A673 (cell line): ENCODE measurements at regions not wholly inside any gene's neighbourhood (a gene's known extent, or its start where the extent isn't known, plus 50 kb on each side); places are given as distances from the start of the nearest gene placed in this dataset.

ENCODE experiments used
- BruUV-seq: library from RNA; stranded (reverse); fragments of 400-500 nt; replicated peaks from 2 replicates; lab custom pipeline; 2021; lab: Mats Ljungman, UMichigan
- CTCF ChIA-PET: fragments of 300-600 bp; sonication (Branson Sonifier 250); formaldehyde crosslinking; loops from one replicate; lab custom pipeline; 2022; ENCODE audit warnings: antibody characterized with exemption; lab: Charles Lee
- POLR2A ChIA-PET: fragments of 300-600 bp; sonication (Branson Sonifier 250); formaldehyde crosslinking; loops from one replicate; lab custom pipeline; 2022; ENCODE audit warnings: antibody characterized with exemption; ENCODE audit not compliant: low non-redundant PET; lab: Charles Lee
- DNase-seq: peaks from one replicate; pipeline ENCODE4 v3.0.0-alpha.2; 2015; ENCODE audit warnings: low spot score
- H3K27ac ChIP-seq: fragments of 200-600 bp; sonication (generic); 2 replicates; pipeline ENCODE4 v1.5.1; 2016; ENCODE audit warnings: mixed run types, low read depth, mild to moderate bottlenecking, mixed read lengths, antibody characterized with exemption, low read length; ENCODE audit not compliant: poor library complexity, severe bottlenecking
- H3K27me3 ChIP-seq: fragments of 200-600 bp; sonication (generic); replicated peaks from 2 replicates; pipeline ENCODE4 v1.6.1; 2017; ENCODE audit warnings: mixed run types, low read depth, mild to moderate bottlenecking, mixed read lengths, antibody characterized with exemption, low read length; ENCODE audit not compliant: insufficient read depth, poor library complexity
- H3K36me3 ChIP-seq: fragments of 200-600 bp; sonication (generic); 2 replicates; pipeline ENCODE4 v1.6.1; 2016; ENCODE audit warnings: mixed run types, mild to moderate bottlenecking, mixed read lengths, antibody characterized with exemption, low read length; ENCODE audit not compliant: insufficient read depth, poor library complexity, severe bottlenecking
- H3K4me1 ChIP-seq: fragments of 200-600 bp; sonication (generic); 2 replicates; pipeline ENCODE4 v1.6.1; 2017; ENCODE audit warnings: mixed run types, mild to moderate bottlenecking, mixed read lengths, antibody characterized with exemption, low read length; ENCODE audit not compliant: insufficient read depth, poor library complexity, severe bottlenecking
- H3K4me3 ChIP-seq: fragments of 200-600 bp; sonication (generic); 2 replicates; pipeline ENCODE4 v1.5.1; 2016; ENCODE audit warnings: low read depth, mixed run types, mild to moderate bottlenecking, mixed read lengths, low read length; ENCODE audit not compliant: poor library complexity, severe bottlenecking
- H3K9me3 ChIP-seq: fragments of 200-600 bp; sonication (generic); 2 replicates; pipeline ENCODE4 v1.6.1; 2016; ENCODE audit warnings: mixed run types, low read depth, mild to moderate bottlenecking, mixed read lengths, antibody characterized with exemption, low read length; ENCODE audit not compliant: poor library complexity, severe bottlenecking
- EZH2 ChIP-seq: fragments of 200-600 bp; sonication (generic); IDR thresholded peaks from 2 replicates; pipeline ENCODE4 v1.6.1; 2017; ENCODE audit warnings: borderline replicate concordance, low read depth, mild to moderate bottlenecking, mixed read lengths, antibody characterized with exemption, low read length; ENCODE audit not compliant: poor library complexity, severe bottlenecking
- intact Hi-C: fragments of 100-400 bp; cut with micrococcal nuclease; formaldehyde crosslinking; loops from one replicate; pipeline ENCODE4 v1.10.0; 2022; ENCODE audit not compliant: unreplicated experiment
- TF ChIP-seq, protein P1 (sequence below): fragments of 300-800, 200-600 bp; sonication (generic); conservative IDR thresholded peaks from 2 replicates; pipeline ENCODE4 v1.5.1; 2017; ENCODE audit warnings: low read depth, mild to moderate bottlenecking, antibody characterized with exemption, low read length, moderate library complexity, mixed read lengths

- CTCF ChIA-PET: no interaction called here
- POLR2A ChIA-PET: no interaction called here
- H3K4me3 ChIP-seq: no peak overlapping the region
- H3K9me3 ChIP-seq: no peaks in the 10 kb centered on the region
- DNase-seq: no peak
- no TSS peak for BruUV-seq
- intact Hi-C loops: no loop called here
- H3K36me3 ChIP-seq: no peaks in the 10 kb centered on the region
- H3K4me1 ChIP-seq: no peaks in the 10 kb centered on the region
- no peak overlapping the region for H3K27ac ChIP-seq
- H3K27me3 ChIP-seq: peaks cover 7% of the 10 kb centered on the region
- no peak for TF ChIP-seq EZH2
- TF ChIP-seq, protein P1, sequence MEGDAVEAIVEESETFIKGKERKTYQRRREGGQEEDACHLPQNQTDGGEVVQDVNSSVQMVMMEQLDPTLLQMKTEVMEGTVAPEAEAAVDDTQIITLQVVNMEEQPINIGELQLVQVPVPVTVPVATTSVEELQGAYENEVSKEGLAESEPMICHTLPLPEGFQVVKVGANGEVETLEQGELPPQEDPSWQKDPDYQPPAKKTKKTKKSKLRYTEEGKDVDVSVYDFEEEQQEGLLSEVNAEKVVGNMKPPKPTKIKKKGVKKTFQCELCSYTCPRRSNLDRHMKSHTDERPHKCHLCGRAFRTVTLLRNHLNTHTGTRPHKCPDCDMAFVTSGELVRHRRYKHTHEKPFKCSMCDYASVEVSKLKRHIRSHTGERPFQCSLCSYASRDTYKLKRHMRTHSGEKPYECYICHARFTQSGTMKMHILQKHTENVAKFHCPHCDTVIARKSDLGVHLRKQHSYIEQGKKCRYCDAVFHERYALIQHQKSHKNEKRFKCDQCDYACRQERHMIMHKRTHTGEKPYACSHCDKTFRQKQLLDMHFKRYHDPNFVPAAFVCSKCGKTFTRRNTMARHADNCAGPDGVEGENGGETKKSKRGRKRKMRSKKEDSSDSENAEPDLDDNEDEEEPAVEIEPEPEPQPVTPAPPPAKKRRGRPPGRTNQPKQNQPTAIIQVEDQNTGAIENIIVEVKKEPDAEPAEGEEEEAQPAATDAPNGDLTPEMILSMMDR: no peak
Observed at GRCh38 chr6:2476376-2476775, 231.0 kb upstream of the GMDS start.

DNA sequence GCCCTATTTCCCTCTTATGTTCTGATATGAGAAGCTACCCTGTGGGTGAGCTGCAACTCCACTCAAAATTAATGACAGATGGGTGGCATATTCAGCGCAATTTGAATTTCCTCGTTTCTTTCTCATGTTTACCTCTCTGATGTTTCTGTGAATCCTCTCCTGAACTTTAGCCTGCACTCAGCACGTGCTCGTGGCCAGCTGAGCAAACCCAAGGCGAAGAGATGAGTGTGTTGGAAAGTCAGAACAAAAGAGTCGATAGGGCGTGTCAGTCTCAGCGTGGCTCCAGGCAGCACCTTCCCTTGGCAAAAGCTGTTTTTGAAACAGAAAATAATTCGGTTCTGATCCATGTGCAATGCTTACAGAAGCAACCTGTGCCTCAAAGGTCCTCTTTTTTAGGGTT, 226.1 kb upstream of the GMDS start:
- TF ChIP-seq, protein P1: no peak
- TF ChIP-seq EZH2: no peak
- intact Hi-C loops: no loop called here
- Histone ChIP-seq H3K27ac (no peak overlapping the region), H3K36me3 (no peaks in the 10 kb centered on the region), H3K9me3 (no peaks in the 10 kb centered on the region), H3K27me3 (peaks cover 26% of the 10 kb centered on the region), H3K4me3 (no peak overlapping the region), H3K4me1 (no peaks in the 10 kb centered on the region)
- BruUV-seq: no TSS peak
- ChIA-PET POLR2A (no interaction called here), CTCF (no interaction called here)
- no peak for DNase-seq

DNA sequence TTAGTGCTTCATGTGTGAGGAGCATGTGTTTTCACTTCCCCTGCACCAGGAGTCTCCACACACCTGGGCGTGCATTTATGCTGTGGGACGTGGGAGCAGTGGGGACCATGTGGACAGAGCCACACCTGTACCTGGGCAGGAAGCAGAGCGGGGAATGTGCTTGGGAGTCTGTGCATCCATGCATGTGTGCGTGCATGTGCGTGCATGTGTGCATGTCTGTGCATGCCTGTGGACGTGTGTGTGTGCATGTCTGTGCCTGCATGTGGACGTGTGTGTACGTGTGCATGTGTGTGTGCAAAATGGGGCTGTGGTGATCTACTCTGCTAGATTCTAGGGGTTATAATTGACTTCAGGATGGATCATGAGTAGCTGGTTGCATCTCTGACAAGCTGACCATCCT, 224.0 kb upstream of the GMDS start:
- H3K27me3 ChIP-seq: peaks cover 30% of the 10 kb centered on the region
- DNase-seq: no peak
- intact Hi-C loops: no loop called here
- no TSS peak for BruUV-seq
- no peak overlapping the region for H3K27ac ChIP-seq
- H3K4me1 ChIP-seq: no peaks in the 10 kb centered on the region
- H3K36me3 ChIP-seq: no peaks in the 10 kb centered on the region
- TF ChIP-seq, protein P1: no peak
- TF ChIP-seq EZH2: no peak
- no peaks in the 10 kb centered on the region for H3K9me3 ChIP-seq
- POLR2A ChIA-PET: no interaction called here
- CTCF ChIA-PET: no interaction called here
- H3K4me3 ChIP-seq: no peak overlapping the region
